Large intestine (tissue), 3 donors: ENCODE measurements at regions not wholly inside any gene's neighbourhood (a gene's known extent, or its start where the extent isn't known, plus 50 kb on each side); places are given as distances from the start of the nearest gene placed in this dataset.

Experiments used
- DNase-seq, 2 donors: peaks; one replicate each; pipeline versions ENCODE4 v3.0.0 to v3.0.0-alpha.2; 2013
- H3K27ac ChIP-seq: one replicate; pipeline ENCODE4 v1.5.1; 2013; ENCODE audit warnings: low read length
- H3K27me3 ChIP-seq: 2 replicates; pipeline ENCODE4 v1.6.1; 2013; ENCODE audit warnings: low read length; ENCODE audit not compliant: control insufficient read depth, insufficient read depth
- H3K36me3 ChIP-seq: 2 replicates; pipeline ENCODE4 v1.6.1; 2013; ENCODE audit warnings: low read length; ENCODE audit not compliant: control insufficient read depth, insufficient read depth
- H3K4me1 ChIP-seq: one replicate; pipeline ENCODE4 v1.6.1; 2013; ENCODE audit warnings: low read length; ENCODE audit not compliant: control insufficient read depth, insufficient read depth
- H3K4me3 ChIP-seq: one replicate; pipeline ENCODE4 v1.5.1; 2013; ENCODE audit warnings: low read length
- H3K9me3 ChIP-seq: one replicate; pipeline ENCODE4 v1.6.1; 2013; ENCODE audit warnings: mild to moderate bottlenecking, low read depth, low read length, moderate library complexity; ENCODE audit not compliant: control insufficient read depth
- WGBS: methylation state at CpG from one replicate; pipeline ENCODE4 v1.1.5; 2013; ENCODE audit warnings: low lambda C conversion rate; ENCODE audit not compliant: insufficient coverage; 5-methylcytosine and 5-hydroxymethylcytosine counted together

DNA sequence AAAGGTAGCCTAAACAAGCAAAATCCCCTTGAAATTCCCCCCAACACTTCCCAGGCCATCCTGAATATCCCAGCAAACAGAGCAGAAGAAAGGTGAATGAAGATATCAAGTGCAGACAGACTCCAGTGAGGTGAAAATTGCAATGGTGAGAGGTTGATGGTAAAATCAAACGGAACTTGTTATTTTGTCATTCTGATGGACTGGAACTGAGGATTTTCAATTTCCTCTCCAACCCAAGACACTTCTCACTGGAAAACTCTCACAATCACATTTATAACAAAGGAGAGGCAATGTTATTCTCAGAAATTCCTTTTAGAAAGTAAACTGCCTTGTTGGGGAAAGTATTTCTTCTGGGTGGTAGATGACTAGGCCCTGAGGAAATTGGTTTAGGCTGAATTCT lies 412.4 kb upstream of the C9orf72 start:
- no peaks in the 10 kb centered on the region for H3K4me1 ChIP-seq
- H3K36me3 ChIP-seq = no peaks in the 10 kb centered on the region
- H3K27me3 ChIP-seq = peaks cover 3% of the 10 kb centered on the region
- 100% methylated on average over 1 of the region's 1 CpG for WGBS
- H3K4me3 ChIP-seq = no peak overlapping the region
- H3K9me3 ChIP-seq = no peaks in the 10 kb centered on the region
- no peak overlapping the region for H3K27ac ChIP-seq
- DNase-seq = no peak

GRCh38 chr9:27990524-27990923 lies 417.2 kb upstream of the C9orf72 start:
- no peak overlapping the region for H3K4me3 ChIP-seq
- H3K4me1 ChIP-seq = no peaks in the 10 kb centered on the region
- H3K27me3 ChIP-seq = peaks cover 5% of the 10 kb centered on the region
- no peak overlapping the region for H3K27ac ChIP-seq
- H3K36me3 ChIP-seq = no peaks in the 10 kb centered on the region
- 100% methylated on average over 1 of the region's 2 CpGs for WGBS
- no peaks in the 10 kb centered on the region for H3K9me3 ChIP-seq
- DNase-seq = no peak

DNA sequence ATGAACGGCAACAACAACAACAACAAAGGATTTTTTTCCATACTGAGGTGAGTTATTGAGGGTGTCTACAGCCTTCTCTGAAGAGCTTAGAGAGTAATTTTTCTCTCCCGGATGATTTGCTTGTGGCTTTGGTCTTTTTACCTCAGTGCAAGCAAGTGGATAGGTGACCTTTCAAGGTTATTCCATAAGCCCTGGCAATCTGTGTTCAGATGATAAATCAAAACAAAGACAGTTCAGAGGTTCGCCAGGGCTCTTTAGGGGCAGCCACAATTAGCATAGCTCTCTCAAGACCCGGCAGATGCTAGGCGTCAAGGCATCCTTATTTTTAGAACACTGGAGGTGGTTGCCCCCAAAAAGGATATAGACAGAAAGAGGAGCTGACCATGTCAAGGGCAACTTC lies 417.9 kb upstream of the C9orf72 start:
- no peak overlapping the region for H3K27ac ChIP-seq
- no peak overlapping the region for H3K4me3 ChIP-seq
- no peaks in the 10 kb centered on the region for H3K36me3 ChIP-seq
- H3K4me1 ChIP-seq = no peaks in the 10 kb centered on the region
- H3K27me3 ChIP-seq = peaks cover 5% of the 10 kb centered on the region
- no peaks in the 10 kb centered on the region for H3K9me3 ChIP-seq
- DNase-seq = no peak
- WGBS = 80% methylated on average over 1 of the region's 5 CpGs

DNA sequence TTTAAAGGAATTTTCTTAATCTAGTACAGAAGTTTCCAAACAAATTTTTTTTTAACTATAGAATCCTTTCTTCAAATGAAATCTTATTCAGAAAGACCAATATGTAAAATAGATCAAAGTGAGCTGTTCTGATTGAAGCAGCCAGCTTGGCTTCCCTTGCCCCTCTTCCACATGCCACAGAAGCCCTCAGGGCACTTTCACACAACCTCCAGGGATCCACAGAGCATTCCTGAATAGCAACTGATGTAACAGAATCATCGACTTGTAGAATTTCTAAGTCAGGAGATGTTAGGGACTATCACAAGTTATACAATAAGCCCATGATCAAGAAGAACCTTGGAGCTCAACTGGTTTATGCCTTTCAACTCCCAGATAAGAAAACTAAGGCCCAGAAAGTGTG lies 427.8 kb upstream of the C9orf72 start:
- Histone ChIP-seq H3K27me3 (no peaks in the 10 kb centered on the region), H3K36me3 (no peaks in the 10 kb centered on the region), H3K4me3 (no peak overlapping the region), H3K9me3 (no peaks in the 10 kb centered on the region), H3K4me1 (no peaks in the 10 kb centered on the region), H3K27ac (no peak overlapping the region)
- WGBS = no CpG with 5 or more reads among the region's 1 CpG
- no peak for DNase-seq

DNA sequence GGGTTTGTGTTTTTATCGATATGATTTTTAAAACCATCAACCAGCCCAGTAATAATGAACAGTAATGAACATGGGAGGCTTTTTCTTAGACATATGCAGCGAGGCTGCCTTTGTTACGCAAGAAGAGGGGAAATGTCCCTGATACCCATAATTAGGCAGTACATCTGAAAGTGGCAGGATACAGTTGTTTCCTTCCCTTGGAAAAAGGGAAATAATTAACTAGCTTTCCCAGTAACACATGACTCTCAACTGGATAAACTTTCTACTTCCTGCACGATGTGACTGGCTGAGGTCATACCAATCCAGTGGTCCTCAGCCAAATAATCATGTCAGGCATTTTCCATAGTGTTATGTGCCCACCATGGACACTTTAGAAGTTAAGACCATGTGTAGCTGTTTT lies 431.6 kb upstream of the C9orf72 start:
- Histone ChIP-seq H3K4me1 (no peaks in the 10 kb centered on the region), H3K36me3 (no peaks in the 10 kb centered on the region), H3K9me3 (no peaks in the 10 kb centered on the region), H3K27ac (no peak overlapping the region), H3K4me3 (no peak overlapping the region), H3K27me3 (no peaks in the 10 kb centered on the region)
- peak in 1 of 2 donors; percentile 29 for DNase-seq
- WGBS = no CpG with 5 or more reads among the region's 4 CpGs

DNA sequence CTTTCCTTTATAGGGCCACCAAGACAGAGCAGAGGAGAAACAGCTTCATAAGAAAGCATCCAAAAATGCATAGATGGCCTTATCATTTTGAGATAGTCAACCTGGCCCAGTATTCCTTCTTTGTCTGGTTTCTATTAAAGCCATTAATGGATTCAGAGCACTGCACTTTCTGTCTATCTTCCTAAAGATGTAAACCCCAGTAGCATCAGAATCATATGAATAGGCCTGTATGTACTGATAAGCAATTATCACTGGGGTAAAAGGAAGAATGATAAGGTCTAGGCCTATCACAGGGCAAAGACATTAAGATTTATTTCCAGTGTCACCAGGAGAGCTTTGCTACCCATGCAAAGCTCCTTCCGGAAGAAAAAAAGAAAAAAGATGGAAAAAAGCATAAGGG lies 432.5 kb upstream of the C9orf72 start:
- Histone ChIP-seq H3K4me3 (no peak overlapping the region), H3K9me3 (no peaks in the 10 kb centered on the region), H3K27me3 (no peaks in the 10 kb centered on the region), H3K4me1 (no peaks in the 10 kb centered on the region), H3K36me3 (no peaks in the 10 kb centered on the region), H3K27ac (no peak overlapping the region)
- no peak for DNase-seq
- 60% methylated on average over 1 of the region's 1 CpG for WGBS

GRCh38 chr9:28007097-28007817 lies 434.0 kb upstream of the C9orf72 start:
- no peaks in the 10 kb centered on the region for H3K9me3 ChIP-seq
- WGBS = 90% methylated on average over 3 of the region's 7 CpGs
- H3K27ac ChIP-seq = no peak overlapping the region
- DNase-seq = no peak
- H3K4me3 ChIP-seq = no peak overlapping the region
- H3K27me3 ChIP-seq = no peaks in the 10 kb centered on the region
- no peaks in the 10 kb centered on the region for H3K4me1 ChIP-seq
- no peaks in the 10 kb centered on the region for H3K36me3 ChIP-seq

DNA sequence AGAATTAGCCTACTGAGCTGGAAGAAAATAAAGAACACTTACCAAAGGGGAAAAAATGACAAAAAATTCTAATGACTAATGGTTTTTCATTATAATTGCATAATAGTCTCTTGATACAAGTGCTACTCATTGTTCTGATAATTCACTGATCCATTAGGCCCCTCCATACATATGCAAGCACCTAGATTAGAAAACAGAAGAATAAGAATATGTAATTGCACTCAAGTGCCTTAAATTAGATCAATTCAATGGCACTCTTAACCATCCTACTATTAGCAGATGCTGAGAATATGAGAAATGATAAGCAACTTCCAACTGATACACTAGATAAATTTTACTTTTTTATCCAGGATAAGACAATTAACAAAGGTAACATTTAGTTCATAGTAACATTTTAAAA lies 440.9 kb upstream of the C9orf72 start:
- no peak overlapping the region for H3K4me3 ChIP-seq
- no peaks in the 10 kb centered on the region for H3K36me3 ChIP-seq
- no peak for DNase-seq
- H3K9me3 ChIP-seq = no peaks in the 10 kb centered on the region
- no peak overlapping the region for H3K27ac ChIP-seq
- no peaks in the 10 kb centered on the region for H3K27me3 ChIP-seq
- no peaks in the 10 kb centered on the region for H3K4me1 ChIP-seq

GRCh38 chr9:28024676-28025075 lies 451.4 kb upstream of the C9orf72 start:
- Histone ChIP-seq H3K4me1 (no peaks in the 10 kb centered on the region), H3K36me3 (no peaks in the 10 kb centered on the region), H3K27me3 (no peaks in the 10 kb centered on the region), H3K27ac (no peak overlapping the region), H3K9me3 (no peaks in the 10 kb centered on the region), H3K4me3 (no peak overlapping the region)
- peak; percentile 5 to 13 for DNase-seq
- no CpG with 5 or more reads among the region's 6 CpGs for WGBS

- no peaks in the 10 kb centered on the region for H3K27me3 ChIP-seq
- no peak for DNase-seq
- WGBS = no CpG with 5 or more reads among the region's 2 CpGs
- no peaks in the 10 kb centered on the region for H3K4me1 ChIP-seq
- H3K36me3 ChIP-seq = no peaks in the 10 kb centered on the region
- H3K9me3 ChIP-seq = no peaks in the 10 kb centered on the region
- no peak overlapping the region for H3K4me3 ChIP-seq
- H3K27ac ChIP-seq = no peak overlapping the region
These were observed 451.9 kb upstream of the C9orf72 start for GRCh38 chr9:28025186-28025585.

- H3K4me1 ChIP-seq = no peaks in the 10 kb centered on the region
- no peak overlapping the region for H3K27ac ChIP-seq
- H3K27me3 ChIP-seq = no peaks in the 10 kb centered on the region
- H3K36me3 ChIP-seq = no peaks in the 10 kb centered on the region
- WGBS = 40% methylated on average over 1 of the region's 5 CpGs
- DNase-seq = no peak
- H3K9me3 ChIP-seq = no peaks in the 10 kb centered on the region
- no peak overlapping the region for H3K4me3 ChIP-seq
These were observed 458.4 kb upstream of the C9orf72 start for GRCh38 chr9:28031521-28032267.
